Effector memory CD4-positive, alpha-beta T cell (primary cell): ENCODE measurements at regions not wholly inside any gene's neighbourhood (a gene's known extent, or its start where the extent isn't known, plus 50 kb on each side); places are given as distances from the start of the nearest gene placed in this dataset.

Source experiments
- DNase-seq, 3 donors: peaks; one replicate each; pipeline ENCODE4 v3.0.0-alpha.2; 2020
- H3K27ac ChIP-seq: 2 replicates; pipeline ENCODE4 v1.7.0; 2013; ENCODE audit warnings: mild to moderate bottlenecking, low read length, moderate library complexity; ENCODE audit not compliant: insufficient read depth, poor library complexity, severe bottlenecking
- H3K27me3 ChIP-seq: replicated peaks from 2 replicates; pipeline ENCODE4 v1.7.0; 2013; ENCODE audit warnings: mild to moderate bottlenecking, low read length; ENCODE audit not compliant: insufficient read depth, control insufficient read depth, poor library complexity, severe bottlenecking
- H3K36me3 ChIP-seq: 2 replicates; pipeline ENCODE4 v1.7.0; 2013; ENCODE audit warnings: mild to moderate bottlenecking, low read length, moderate library complexity; ENCODE audit not compliant: control insufficient read depth, insufficient read depth
- H3K4me1 ChIP-seq: 2 replicates; pipeline ENCODE4 v1.7.0; 2013; ENCODE audit warnings: low read length, mild to moderate bottlenecking; ENCODE audit not compliant: control insufficient read depth, insufficient read depth, poor library complexity, severe bottlenecking
- H3K4me3 ChIP-seq: 2 replicates; pipeline ENCODE4 v1.7.0; 2013; ENCODE audit warnings: low read length, low read depth, mild to moderate bottlenecking; ENCODE audit not compliant: insufficient read depth, poor library complexity, severe bottlenecking
- H3K9me3 ChIP-seq: 2 replicates; pipeline ENCODE4 v1.7.0; 2013; ENCODE audit warnings: mild to moderate bottlenecking, low read length, moderate library complexity; ENCODE audit not compliant: control insufficient read depth

DNA sequence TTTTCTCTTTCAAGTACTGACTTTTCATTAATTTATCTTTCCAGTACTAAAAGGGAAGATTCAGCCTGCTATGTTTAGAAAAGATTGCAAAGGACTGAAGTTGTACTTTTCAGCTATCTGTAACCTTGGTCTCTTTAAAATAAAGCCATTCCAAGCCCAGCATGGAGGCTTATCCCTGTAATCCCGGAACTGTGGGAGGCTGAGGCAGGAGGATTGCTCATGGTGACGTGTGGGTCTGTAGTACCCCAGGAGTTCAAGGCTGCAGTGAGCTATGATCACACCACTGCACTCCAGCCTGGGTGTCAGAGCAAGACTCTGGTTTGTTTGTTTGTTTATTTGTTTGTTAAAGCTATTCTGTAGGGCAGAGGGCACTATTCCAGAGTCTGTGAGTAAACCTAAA is 50.6 kb upstream of the TMEM170B start:
- no peaks in the 10 kb centered on the region for H3K36me3 ChIP-seq
- no peaks in the 10 kb centered on the region for H3K27me3 ChIP-seq
- no peak overlapping the region for H3K27ac ChIP-seq
- H3K4me1 ChIP-seq, result no peaks in the 10 kb centered on the region
- no peak for DNase-seq
- H3K9me3 ChIP-seq, result no peaks in the 10 kb centered on the region
- no peak overlapping the region for H3K4me3 ChIP-seq

DNA sequence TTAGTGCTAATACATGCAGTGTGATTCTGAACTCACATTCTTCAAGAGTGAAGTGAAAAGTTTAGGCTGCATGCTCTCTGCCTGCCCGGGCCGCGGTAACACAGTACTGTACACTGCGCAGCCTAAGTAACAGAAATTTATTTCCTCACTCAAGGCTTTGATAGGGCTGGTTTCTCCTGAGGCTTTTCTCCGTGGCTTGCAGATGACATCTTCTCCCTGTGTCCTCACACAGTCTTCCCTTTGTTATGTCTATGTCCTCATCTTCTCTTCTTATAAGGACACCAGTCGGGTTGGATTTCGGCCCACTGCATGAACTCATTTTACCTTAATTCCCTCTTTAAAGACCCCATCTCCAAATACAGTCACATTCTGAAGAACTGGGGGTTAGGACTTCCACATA is 51.1 kb upstream of the TMEM170B start:
- Histone ChIP-seq H3K4me3 (no peak overlapping the region), H3K27ac (no peak overlapping the region), H3K4me1 (no peaks in the 10 kb centered on the region), H3K27me3 (no peaks in the 10 kb centered on the region), H3K36me3 (no peaks in the 10 kb centered on the region), H3K9me3 (no peaks in the 10 kb centered on the region)
- no peak for DNase-seq

GRCh38 chr6:11486051-11486450 is 51.5 kb upstream of the TMEM170B start:
- Histone ChIP-seq H3K27ac (no peak overlapping the region), H3K4me1 (no peaks in the 10 kb centered on the region)

DNA sequence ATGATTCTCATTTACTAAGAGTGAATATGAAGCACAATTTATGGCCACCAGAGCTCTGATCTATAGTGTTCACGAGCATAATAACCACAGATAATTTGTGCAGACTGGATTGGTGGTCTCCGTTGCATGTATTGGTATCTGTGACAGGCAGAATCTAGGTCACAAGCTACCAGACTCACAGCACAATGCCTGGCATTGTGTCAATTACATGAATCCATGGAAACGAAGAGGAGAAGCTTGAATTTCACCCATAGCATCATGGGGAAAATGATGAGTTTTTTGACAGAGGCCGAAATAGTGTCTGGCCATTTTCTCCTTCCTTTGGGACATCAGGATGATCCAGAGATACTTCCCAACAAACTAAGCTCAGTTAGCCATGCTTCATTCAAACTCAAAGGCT is 52.3 kb upstream of the TMEM170B start:
- Histone ChIP-seq H3K4me3 (no peak overlapping the region), H3K9me3 (no peaks in the 10 kb centered on the region), H3K27ac (no peak overlapping the region), H3K4me1 (no peaks in the 10 kb centered on the region), H3K27me3 (no peaks in the 10 kb centered on the region), H3K36me3 (no peaks in the 10 kb centered on the region)
- no peak for DNase-seq

More at GRCh38 chr6:11486051-11486450, 51.5 kb upstream of the TMEM170B start:
- no peak for DNase-seq
- no peaks in the 10 kb centered on the region for H3K36me3 ChIP-seq
- no peak overlapping the region for H3K4me3 ChIP-seq
- no peaks in the 10 kb centered on the region for H3K9me3 ChIP-seq
- no peaks in the 10 kb centered on the region for H3K27me3 ChIP-seq

DNA sequence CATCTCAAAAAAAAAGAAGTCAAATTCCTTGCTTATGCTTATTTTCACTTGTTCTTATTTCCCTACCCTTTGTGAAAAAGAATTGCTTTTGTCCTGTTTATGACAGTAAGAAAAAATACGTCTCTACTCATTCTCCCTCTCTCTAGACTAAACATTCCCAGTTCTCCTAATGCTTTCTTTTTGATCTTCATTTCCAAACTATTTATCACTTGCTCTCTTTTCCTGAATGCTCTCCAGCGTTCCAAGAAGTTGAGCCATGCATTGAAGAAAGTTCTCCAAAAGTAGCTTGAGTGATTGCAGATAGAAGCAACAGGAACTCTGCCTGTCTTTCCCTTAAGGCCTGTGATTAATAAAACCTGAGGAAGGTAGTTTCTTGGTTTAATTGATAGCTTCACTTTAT is 53.1 kb upstream of the TMEM170B start:
- no peak for DNase-seq
- no peak overlapping the region for H3K27ac ChIP-seq

DNA sequence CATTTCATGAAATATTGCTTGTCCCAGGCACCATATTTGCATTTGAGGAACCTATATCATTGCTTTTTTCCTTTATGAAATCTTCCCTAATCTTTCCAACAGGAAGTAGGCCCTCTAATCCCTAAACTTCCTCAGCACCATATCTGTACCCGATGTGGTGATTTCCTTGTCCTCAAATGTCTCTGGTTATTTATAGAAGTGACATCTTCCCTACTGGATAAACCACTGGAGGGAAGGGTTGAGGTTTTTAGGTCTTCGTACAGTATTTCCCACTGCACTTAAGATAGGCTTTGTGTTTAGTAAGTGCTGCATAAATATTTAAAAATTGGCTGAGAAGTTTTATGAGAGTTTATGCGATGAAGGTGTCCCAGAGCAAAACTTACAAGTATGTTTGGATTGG is 54.9 kb upstream of the TMEM170B start:
- no peak for DNase-seq
- no peaks in the 10 kb centered on the region for H3K9me3 ChIP-seq
- no peak overlapping the region for H3K27ac ChIP-seq
- no peak overlapping the region for H3K4me3 ChIP-seq
- H3K27me3 ChIP-seq, result no peaks in the 10 kb centered on the region
- no peaks in the 10 kb centered on the region for H3K4me1 ChIP-seq
- H3K36me3 ChIP-seq, result no peaks in the 10 kb centered on the region

More for the DNA sequence above, 53.1 kb upstream of the TMEM170B start:
- Histone ChIP-seq H3K4me1 (no peaks in the 10 kb centered on the region), H3K27me3 (no peaks in the 10 kb centered on the region), H3K4me3 (no peak overlapping the region), H3K36me3 (no peaks in the 10 kb centered on the region), H3K9me3 (no peaks in the 10 kb centered on the region)

- Histone ChIP-seq H3K27ac (no peak overlapping the region), H3K27me3 (no peaks in the 10 kb centered on the region), H3K4me3 (no peak overlapping the region), H3K4me1 (no peaks in the 10 kb centered on the region), H3K36me3 (no peaks in the 10 kb centered on the region), H3K9me3 (no peaks in the 10 kb centered on the region)
- DNase-seq, result no peak
Measured at GRCh38 chr6:11480541-11480940, 57.0 kb upstream of the TMEM170B start.

- no peaks in the 10 kb centered on the region for H3K9me3 ChIP-seq
- H3K27ac ChIP-seq, result no peak overlapping the region
- DNase-seq, result no peak
- H3K4me1 ChIP-seq, result no peaks in the 10 kb centered on the region
- no peaks in the 10 kb centered on the region for H3K27me3 ChIP-seq
- H3K36me3 ChIP-seq, result no peaks in the 10 kb centered on the region
- H3K4me3 ChIP-seq, result no peak overlapping the region
Measured at GRCh38 chr6:11479296-11479695, 58.3 kb upstream of the TMEM170B start.

DNA sequence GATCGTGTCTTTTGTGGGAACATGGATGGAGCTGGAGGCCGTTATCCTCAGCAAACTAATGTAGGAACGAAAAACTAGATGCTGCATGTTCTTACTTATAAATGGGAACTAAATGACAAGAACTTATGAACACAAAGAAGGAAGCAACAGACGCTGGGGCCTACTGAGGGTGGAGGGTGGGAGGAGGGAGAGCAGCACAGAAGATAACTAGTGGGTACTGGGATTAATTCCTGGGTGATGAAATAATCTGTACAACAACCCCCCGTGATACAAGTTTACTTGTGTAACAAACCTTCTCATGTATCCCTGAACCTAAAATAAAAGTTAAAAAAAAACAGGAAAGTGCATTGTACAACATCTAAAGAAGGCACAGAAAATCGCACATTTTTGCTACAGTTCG is 59.0 kb upstream of the TMEM170B start:
- DNase-seq, result no peak
- H3K27me3 ChIP-seq, result no peaks in the 10 kb centered on the region
- no peak overlapping the region for H3K4me3 ChIP-seq
- no peaks in the 10 kb centered on the region for H3K36me3 ChIP-seq
- H3K9me3 ChIP-seq, result no peaks in the 10 kb centered on the region
- H3K27ac ChIP-seq, result no peak overlapping the region
- no peaks in the 10 kb centered on the region for H3K4me1 ChIP-seq

GRCh38 chr6:11475016-11475415 is 62.5 kb upstream of the TMEM170B start:
- no peak for DNase-seq

More at GRCh38 chr6:11475016-11475415, 62.5 kb upstream of the TMEM170B start:
- Histone ChIP-seq H3K4me3 (no peak overlapping the region), H3K4me1 (no peaks in the 10 kb centered on the region), H3K27ac (no peak overlapping the region), H3K36me3 (no peaks in the 10 kb centered on the region), H3K9me3 (no peaks in the 10 kb centered on the region), H3K27me3 (no peaks in the 10 kb centered on the region)
